ENCODE measurements at regions not wholly inside any gene's neighbourhood (a gene's known extent, or its start where the extent isn't known, plus 50 kb on each side); places are given as distances from the start of the nearest gene placed in this dataset.
"Not testable (repeated sequence)": the region's sequence is repeated elsewhere in the genome, so short reads cannot be mapped to it uniquely, and the experiment has no call there.

- DNase-seq (no peak), ATAC-seq (no peak)
- no peaks in the 10 kb centered on the region for H3K36me3 ChIP-seq
- H3K4me3 ChIP-seq = no peak overlapping the region
- intact Hi-C loops (cut with DNase I) = no loop called here
- no peaks in the 10 kb centered on the region for H3K9me3 ChIP-seq
- H3K27ac ChIP-seq = no peak overlapping the region
- H3K4me1 ChIP-seq = no peaks in the 10 kb centered on the region
- H3K27me3 ChIP-seq = no peaks in the 10 kb centered on the region
- TF ChIP-seq CTCF (IDR thresholded peaks at IDR 0.05) = no peak
Measured at GRCh38 chr3:39577541-39577940, 110.1 kb downstream of the MOBP start.

GRCh38 chr3:39586215-39586614 is 118.7 kb downstream of the MOBP start:
- H3K4me3 ChIP-seq; intact Hi-C loops (cut with DNase I); H3K4me1 ChIP-seq; ATAC-seq; H3K27me3 ChIP-seq; H3K27ac ChIP-seq; DNase-seq; H3K9me3 ChIP-seq; H3K36me3 ChIP-seq: not testable (repeated sequence)

GRCh38 chr3:39587113-39587512 is 119.6 kb downstream of the MOBP start:
- intact Hi-C loops (cut with DNase I) = no loop called here
- no peaks in the 10 kb centered on the region for H3K9me3 ChIP-seq
- H3K27me3 ChIP-seq = no peaks in the 10 kb centered on the region
- no peak overlapping the region for H3K4me3 ChIP-seq
- no peaks in the 10 kb centered on the region for H3K36me3 ChIP-seq
- H3K4me1 ChIP-seq = no peaks in the 10 kb centered on the region
- no peak for ATAC-seq
- no peak for TF ChIP-seq CTCF (IDR thresholded peaks at IDR 0.05)
- H3K27ac ChIP-seq = no peak overlapping the region
- no peak for DNase-seq

- no peak for TF ChIP-seq CTCF (IDR thresholded peaks at IDR 0.05)
- no peaks in the 10 kb centered on the region for H3K9me3 ChIP-seq
- intact Hi-C loops (cut with DNase I) = no loop called here
- no peak overlapping the region for H3K4me3 ChIP-seq
- DNase-seq (no peak), ATAC-seq (no peak)
- H3K27me3 ChIP-seq = no peaks in the 10 kb centered on the region
- no peaks in the 10 kb centered on the region for H3K4me1 ChIP-seq
- no peaks in the 10 kb centered on the region for H3K36me3 ChIP-seq
- no peak overlapping the region for H3K27ac ChIP-seq
Measured at GRCh38 chr3:39590806-39591205, 123.3 kb downstream of the MOBP start.

- no peaks in the 10 kb centered on the region for H3K4me1 ChIP-seq
- no peak for ATAC-seq
- TF ChIP-seq CTCF (IDR thresholded peaks at IDR 0.05) = no peak
Measured at GRCh38 chr3:39592311-39593050, 125.0 kb downstream of the MOBP start.

GRCh38 chr3:39593341-39593740 is 125.9 kb downstream of the MOBP start:
- H3K9me3 ChIP-seq = no peaks in the 10 kb centered on the region
- no peak for TF ChIP-seq CTCF (IDR thresholded peaks at IDR 0.05)
- no peak for ATAC-seq
- H3K36me3 ChIP-seq = no peaks in the 10 kb centered on the region
- H3K4me3 ChIP-seq = no peak overlapping the region
- no peak for DNase-seq
- no peak overlapping the region for H3K27ac ChIP-seq
- intact Hi-C loops (cut with DNase I) = no loop called here
- no peaks in the 10 kb centered on the region for H3K4me1 ChIP-seq
- H3K27me3 ChIP-seq = no peaks in the 10 kb centered on the region

More at GRCh38 chr3:39592311-39593050, 125.0 kb downstream of the MOBP start:
- no peak overlapping the region for H3K4me3 ChIP-seq
- H3K27ac ChIP-seq = no peak overlapping the region
- DNase-seq = no peak
- no peaks in the 10 kb centered on the region for H3K27me3 ChIP-seq
- intact Hi-C loops (cut with DNase I) = no loop called here
- H3K9me3 ChIP-seq = no peaks in the 10 kb centered on the region
- H3K36me3 ChIP-seq = no peaks in the 10 kb centered on the region
